HG03045 (cell line): ENCODE measurements at regions not wholly inside any gene's neighbourhood (a gene's known extent, or its start where the extent isn't known, plus 50 kb on each side); places are given as distances from the start of the nearest gene placed in this dataset.

Experiments used
- ATAC-seq: cut with Tn5 transposase; IDR thresholded peaks from one replicate; pipeline ENCODE4 v1.9.1; 2021; ENCODE audit warnings: mild to moderate bottlenecking, moderate library complexity; ENCODE audit not compliant: unreplicated experiment

GRCh38 chr2:37541516-37541915 is 129.9 kb downstream of the CDC42EP3 start:
- ATAC-seq, result no peak

- no peak for ATAC-seq
Measured at GRCh38 chr2:37543999-37544557, 127.4 kb downstream of the CDC42EP3 start.

DNA sequence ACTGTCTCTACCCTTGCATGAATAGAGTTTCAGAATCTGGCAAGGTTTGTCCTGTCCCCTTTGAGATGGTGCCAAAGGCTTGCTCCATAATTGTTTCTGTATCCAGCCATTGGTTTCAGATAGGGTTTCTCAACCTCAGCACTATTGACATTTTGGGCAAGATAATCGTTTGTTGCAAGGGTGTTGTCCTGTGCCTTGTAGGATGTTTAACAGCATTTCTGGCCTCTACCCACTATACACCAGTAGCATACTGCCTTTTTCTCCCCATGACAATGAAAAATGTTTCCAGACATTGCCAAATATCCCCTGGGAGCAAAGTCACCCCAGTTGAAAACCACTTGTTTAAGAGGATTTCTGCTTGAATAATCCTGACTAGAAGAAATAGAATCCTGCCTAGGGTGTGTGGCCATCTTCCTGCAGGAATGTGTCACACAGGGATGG is 126.8 kb downstream of the CDC42EP3 start:
- ATAC-seq, result no peak

GRCh38 chr2:37549598-37549997 is 121.8 kb downstream of the CDC42EP3 start:
- ATAC-seq, result no peak

DNA sequence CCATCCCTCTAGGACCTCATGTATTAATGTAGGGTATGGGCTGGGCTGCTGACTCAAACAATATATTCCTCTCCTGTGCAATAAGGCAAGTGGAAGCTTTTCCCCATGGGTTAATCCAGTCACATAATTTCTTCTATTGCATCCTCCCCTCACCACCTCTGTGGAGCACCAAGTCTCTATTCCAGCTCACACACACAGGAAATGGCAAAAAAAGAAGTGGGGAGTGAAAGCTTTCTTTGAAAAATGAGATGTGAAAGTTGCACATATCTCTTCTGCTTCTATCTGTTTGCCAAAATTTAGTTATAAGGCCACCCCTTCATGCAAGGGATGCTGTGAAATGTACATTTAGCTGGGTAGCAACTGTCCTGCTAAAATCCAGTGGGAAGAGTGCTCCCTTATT is 121.3 kb downstream of the CDC42EP3 start:
- ATAC-seq, result no peak

GRCh38 chr2:37551783-37552182 is 119.7 kb downstream of the CDC42EP3 start:
- no peak for ATAC-seq

GRCh38 chr2:37552339-37552738 is 119.1 kb downstream of the CDC42EP3 start:
- no peak for ATAC-seq

DNA sequence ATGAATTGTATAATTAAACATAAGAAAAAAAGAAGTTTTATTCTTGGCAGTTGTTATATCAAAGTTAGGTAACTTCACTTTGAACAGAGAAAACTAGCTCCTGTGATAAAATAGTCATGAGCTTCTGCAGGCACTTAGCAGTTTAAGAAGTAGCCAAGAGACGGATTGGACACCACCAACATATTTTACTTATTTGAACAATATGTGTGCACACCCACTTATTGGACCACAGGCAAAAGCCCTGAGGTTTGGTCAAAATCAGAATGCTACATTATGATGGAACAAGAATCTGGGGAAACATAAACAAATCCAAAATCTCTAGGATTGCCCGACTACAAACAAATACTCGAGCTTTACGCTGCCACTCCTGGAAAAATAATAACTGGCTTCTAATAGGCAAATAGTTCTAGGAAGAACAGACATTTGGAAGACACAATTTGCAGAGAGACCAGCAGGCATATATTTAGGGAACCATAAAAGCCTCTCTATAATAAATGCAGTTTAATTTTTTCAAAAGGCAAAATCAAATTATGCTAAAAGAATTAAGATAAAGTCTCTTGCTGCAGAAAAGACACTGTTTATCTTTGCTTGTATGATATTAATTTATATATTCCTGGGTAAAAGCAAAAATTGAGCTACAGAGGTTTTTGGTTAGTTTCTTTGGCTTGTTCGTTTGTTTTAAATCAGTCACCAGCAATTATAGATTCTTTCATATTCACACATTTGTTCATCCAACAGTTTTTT is 117.9 kb downstream of the CDC42EP3 start:
- no peak for ATAC-seq

- no peak for ATAC-seq
Measured at GRCh38 chr2:37554155-37554510, 117.3 kb downstream of the CDC42EP3 start.

DNA sequence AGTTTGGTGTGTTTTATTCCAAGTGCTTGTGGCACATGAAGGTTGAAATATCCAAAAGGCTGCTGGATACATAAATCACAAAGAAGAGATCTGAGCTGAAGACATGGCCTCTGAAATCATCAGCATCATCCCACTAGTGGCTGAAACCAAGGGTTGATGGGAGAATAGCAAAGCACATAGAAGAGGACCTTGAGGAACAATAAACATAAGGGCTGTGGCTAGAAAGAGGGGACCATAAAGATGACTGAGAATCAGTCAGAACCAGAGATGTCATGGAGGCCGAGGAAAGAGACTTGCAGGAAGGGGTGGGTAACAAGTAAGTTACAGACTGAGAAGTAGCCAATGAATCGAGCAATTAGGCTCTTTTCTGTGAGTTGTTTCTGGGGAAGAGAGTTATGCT is 116.8 kb downstream of the CDC42EP3 start:
- ATAC-seq, result no peak

GRCh38 chr2:37555457-37555856 is 116.0 kb downstream of the CDC42EP3 start:
- no peak for ATAC-seq

DNA sequence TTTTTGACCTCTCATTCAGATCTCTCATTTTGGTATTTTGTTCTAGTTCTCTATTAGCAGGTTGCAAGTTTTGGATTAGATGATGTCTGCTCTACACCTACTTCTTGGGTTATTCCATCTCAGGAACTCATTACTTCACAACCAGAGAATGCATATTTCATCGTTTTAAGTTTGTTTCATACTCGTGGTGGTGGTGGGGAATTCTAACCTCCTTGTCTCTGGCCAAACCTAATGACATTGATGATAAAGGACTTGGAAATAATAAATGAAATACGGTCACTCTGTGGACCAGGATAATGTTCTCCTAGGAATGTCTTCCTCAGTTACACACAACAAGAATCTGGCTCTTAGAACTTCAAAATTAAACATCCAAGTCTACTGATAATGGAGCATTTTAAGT is 115.2 kb downstream of the CDC42EP3 start:
- ATAC-seq, result no peak

DNA sequence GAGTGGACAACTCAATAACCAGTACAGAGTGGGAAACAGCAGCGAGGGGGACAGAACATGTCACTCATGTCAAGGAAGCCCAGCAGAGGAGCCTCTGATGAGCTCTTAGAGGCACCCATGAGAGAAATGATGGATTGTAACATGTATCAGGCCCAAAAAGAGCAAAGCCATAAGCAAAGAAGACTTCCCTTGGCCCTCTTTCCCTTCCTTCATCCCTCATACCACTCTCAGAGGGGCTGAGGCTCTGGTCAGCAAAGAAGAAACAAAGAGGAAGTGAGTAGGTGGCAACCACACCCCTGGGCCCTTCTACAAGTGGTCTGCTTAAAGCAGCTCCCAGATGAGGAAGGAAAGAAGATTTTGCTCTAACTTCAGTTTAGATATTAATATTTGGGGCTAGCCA is 112.8 kb downstream of the CDC42EP3 start:
- ATAC-seq, result peak; percentile 62

DNA sequence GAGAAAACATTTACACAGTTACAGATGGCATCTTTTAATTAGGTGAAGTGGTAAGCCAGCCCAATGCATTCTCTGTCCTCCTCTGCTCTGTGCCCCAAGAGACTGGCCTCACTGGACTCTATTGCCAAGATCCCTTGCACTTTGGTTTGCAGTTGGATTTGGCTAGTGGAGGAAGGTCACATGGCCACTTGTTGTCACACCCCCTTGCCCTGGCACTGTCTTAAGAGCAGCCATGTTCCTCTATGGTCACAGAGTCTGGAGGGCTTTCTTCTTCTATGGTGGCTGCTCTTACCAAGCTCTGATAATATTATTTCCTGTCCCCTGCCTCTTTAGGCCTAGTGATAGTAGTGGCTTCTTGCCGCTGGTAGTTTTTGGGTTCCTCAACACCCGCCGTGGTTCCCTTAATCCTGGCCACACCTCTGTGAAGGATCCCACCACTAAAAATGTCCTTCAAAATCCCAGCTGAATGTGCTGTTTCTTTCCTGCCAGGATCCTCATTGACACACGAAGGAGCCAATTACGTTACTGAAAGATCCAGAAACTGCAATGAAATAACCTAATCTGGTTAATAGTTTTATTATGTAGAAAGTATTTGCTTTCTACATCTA is 111.1 kb downstream of the CDC42EP3 start:
- ATAC-seq, result no peak

DNA sequence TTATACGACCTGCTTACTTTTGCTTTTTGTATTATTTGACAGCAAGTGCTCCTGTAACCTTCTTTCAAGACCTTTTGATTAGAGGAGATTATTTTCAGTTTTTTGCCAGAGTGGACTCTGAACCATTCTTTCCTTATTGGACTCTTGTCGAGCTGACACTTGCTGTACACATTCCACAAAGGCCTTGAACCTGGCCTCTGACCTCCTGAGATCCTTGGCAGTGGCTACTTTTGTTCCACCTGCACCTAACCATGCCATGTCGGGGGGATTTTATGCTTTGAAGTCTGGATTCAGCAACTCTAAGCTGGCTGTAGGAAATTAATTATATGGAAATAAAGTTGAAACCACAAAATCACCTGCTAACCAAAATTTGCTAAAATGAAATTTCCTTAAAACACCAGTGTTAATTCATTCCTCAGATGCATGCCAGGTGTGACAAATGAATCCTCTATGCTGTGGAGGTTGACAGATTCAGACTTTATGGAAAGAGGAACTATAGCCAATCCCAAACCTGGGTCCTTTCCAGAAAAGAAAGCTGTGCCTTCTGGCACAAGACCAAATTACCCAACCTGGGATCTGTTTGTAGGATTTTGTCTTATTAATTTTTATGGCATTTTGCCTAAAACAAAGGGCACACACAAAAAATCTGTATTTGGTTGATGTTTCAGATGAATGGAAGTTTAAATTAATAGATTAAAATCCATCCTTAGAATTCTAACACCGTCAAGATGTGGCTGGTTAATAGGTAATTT is 110.4 kb downstream of the CDC42EP3 start:
- no peak for ATAC-seq

GRCh38 chr2:37561615-37562569 is 109.5 kb downstream of the CDC42EP3 start:
- ATAC-seq, result peak; percentile 74

DNA sequence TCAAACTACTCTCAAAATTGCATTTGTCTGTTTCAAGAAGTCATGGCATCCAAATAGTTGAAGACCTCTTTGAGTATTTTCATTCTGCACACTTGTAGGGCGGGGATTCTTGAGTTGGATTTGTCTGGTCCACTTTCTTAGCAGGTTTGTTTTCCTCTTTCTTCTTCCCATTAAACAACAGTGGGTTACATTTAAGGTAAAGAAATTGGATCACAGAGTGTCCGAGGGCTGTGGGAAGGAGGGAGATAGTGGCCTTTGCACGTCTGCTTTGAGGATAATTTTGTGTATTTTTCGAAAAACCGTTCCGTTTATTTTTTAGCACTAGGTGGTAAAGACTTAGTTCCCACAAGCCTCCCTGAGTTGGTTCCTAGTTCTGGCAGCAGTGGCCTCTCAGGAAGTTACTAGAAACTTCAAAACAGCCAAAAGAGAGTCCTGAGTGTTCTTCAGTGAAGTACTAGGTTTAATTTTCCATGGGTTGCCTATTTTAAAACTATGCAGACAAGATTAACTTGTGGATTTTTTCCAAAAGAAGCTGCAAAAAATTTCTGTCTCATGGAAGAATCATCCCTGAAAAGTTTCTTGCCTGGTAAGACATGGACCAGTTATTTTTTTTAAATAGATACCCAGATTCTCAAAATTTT is 107.9 kb downstream of the CDC42EP3 start:
- no peak for ATAC-seq

DNA sequence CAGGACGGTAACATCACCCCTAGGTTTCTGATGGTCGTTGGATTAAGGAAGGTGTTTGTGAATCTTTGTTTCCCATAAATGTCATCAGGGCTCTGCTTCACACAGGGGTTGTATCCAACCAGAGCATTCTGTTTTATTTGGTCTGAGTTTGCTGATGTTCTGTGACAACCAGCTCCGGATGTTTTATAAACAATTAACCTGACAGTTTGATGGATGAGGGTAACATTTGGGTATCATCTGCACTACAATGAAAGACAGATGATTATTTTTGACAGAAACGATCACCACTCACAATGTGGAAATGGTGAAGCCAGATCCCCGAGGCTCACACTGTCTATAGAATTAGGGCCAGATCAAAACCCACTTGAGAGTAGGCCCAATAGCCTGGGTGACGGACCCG is 107.1 kb downstream of the CDC42EP3 start:
- no peak for ATAC-seq

- no peak for ATAC-seq
Measured at GRCh38 chr2:37566517-37566981, 104.9 kb downstream of the CDC42EP3 start.

- no peak for ATAC-seq
Measured at GRCh38 chr2:37568565-37568964, 102.9 kb downstream of the CDC42EP3 start.
